Heart left ventricle (tissue), 13 donors: ENCODE measurements at regions not wholly inside any gene's neighbourhood (a gene's known extent, or its start where the extent isn't known, plus 50 kb on each side); places are given as distances from the start of the nearest gene placed in this dataset.

Experiments
- POLR2A ChIP-seq, 2 donors: fragments of 450-650 bp; IDR thresholded peaks; one replicate each; pipeline ENCODE4 v1.6.1; 2017; ENCODE audit warnings: antibody characterized with exemption in 2 of 2, mild to moderate bottlenecking in 2 of 2, moderate library complexity in 2 of 2
- TF ChIP-seq, protein P1 (sequence below), 12 donors: fragments of 200-600 bp; sonication (generic) in 4 of 12; IDR thresholded peaks; one replicate each; pipeline versions ENCODE4 v1.5.0 to v1.8.0; 2018 to 2022; ENCODE audit warnings: antibody characterized with exemption in 12 of 12, mild to moderate bottlenecking in 5 of 12
- donor health status: ischemic (EF 13 %, LVEDD 7.1; RV severe dilation, severe dysfunction).
- donor health status: DM: no; HTN: yes; CAD: no.
- donor health status: DM: no; HTN: no; CAD: no.
- donor health status: ischemic (EF 25% LVEDD 6.9; RV normal size, moderate dysfunction).
- donor health status: ischemic (EF 25% LVEDD 5.7; RV mildly dilated, moderate dysfunction).
- donor health status: ischemic (EF 35%, LVEDD 5.7; RV mildly dilated, moderate dysfunction).
- donor health status: nonischemic (EF 11% LVEDD 7.7; RV severe dilation, severe dysfunction).
- donor health status: DM: yes; HTN: yes; CAD: no.
- donor health status: PGD.
- donor health status: ischemic (EF 29% LVEDD 5.4; RV normal size, mild dysfunction).
- donor health status: nonischemic (EF 23%, LVEDD 6.1; RV moderate dilation, normal function).

DNA sequence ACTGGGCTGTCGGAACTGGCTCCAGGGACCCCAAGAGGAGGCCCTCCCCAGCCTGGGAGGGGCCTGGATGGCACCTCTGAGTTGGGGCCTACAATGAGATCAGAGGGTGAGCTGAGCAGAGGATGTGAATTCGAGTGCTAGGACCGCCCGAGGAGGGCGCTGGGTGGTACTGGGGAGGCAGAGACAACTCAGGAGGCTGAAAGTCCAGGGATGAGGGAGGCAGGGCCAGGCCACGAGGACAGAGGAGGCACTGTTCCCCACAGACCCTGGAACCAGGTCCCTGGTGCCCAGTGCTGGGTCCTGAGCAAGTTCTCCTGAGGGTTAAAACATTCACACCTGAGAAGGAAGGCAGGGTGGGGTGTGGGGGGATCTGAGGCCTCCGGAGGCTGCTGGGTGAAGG is 218.0 kb downstream of the CTTN start:
- TF ChIP-seq POLR2A (IDR thresholded peaks at IDR 0.05) = no peak
- TF ChIP-seq, protein P1, sequence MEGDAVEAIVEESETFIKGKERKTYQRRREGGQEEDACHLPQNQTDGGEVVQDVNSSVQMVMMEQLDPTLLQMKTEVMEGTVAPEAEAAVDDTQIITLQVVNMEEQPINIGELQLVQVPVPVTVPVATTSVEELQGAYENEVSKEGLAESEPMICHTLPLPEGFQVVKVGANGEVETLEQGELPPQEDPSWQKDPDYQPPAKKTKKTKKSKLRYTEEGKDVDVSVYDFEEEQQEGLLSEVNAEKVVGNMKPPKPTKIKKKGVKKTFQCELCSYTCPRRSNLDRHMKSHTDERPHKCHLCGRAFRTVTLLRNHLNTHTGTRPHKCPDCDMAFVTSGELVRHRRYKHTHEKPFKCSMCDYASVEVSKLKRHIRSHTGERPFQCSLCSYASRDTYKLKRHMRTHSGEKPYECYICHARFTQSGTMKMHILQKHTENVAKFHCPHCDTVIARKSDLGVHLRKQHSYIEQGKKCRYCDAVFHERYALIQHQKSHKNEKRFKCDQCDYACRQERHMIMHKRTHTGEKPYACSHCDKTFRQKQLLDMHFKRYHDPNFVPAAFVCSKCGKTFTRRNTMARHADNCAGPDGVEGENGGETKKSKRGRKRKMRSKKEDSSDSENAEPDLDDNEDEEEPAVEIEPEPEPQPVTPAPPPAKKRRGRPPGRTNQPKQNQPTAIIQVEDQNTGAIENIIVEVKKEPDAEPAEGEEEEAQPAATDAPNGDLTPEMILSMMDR (IDR thresholded peaks at IDR 0.05) = no peak
